CD4-positive, alpha-beta T cell treated with Interleukin-6 for 4 hours (primary cell): ENCODE measurements at regions not wholly inside any gene's neighbourhood (a gene's known extent, or its start where the extent isn't known, plus 50 kb on each side); places are given as distances from the start of the nearest gene placed in this dataset.
"Not testable (repeated sequence)": the region's sequence is repeated elsewhere in the genome, so short reads cannot be mapped to it uniquely, and the experiment has no call there.

ENCODE experiments used
- DNase-seq: peaks from one replicate; pipeline ENCODE4 v3.0.0-alpha.2; 2020; ENCODE audit warnings: mixed read lengths

GRCh38 chr15:26244782-26245181 lies 381.7 kb upstream of the ATP10A start:
- DNase-seq: not testable (repeated sequence)

GRCh38 chr15:26243382-26243781 lies 380.3 kb upstream of the ATP10A start:
- DNase-seq: no peak

GRCh38 chr15:26242565-26243071 lies 379.5 kb upstream of the ATP10A start:
- no peak for DNase-seq

- no peak for DNase-seq
Measured at GRCh38 chr15:26235864-26236263, 372.7 kb upstream of the ATP10A start.

- no peak for DNase-seq
Measured at GRCh38 chr15:26234976-26235767, 372.0 kb upstream of the ATP10A start.

GRCh38 chr15:26232691-26233090 lies 369.6 kb upstream of the ATP10A start:
- DNase-seq: no peak

GRCh38 chr15:26231096-26231495 lies 368.0 kb upstream of the ATP10A start:
- DNase-seq: no peak

- DNase-seq: no peak
Measured at GRCh38 chr15:26224266-26224665, 361.1 kb upstream of the ATP10A start.

GRCh38 chr15:26223720-26224119 lies 360.6 kb upstream of the ATP10A start:
- DNase-seq: no peak

GRCh38 chr15:26222781-26223180 lies 359.7 kb upstream of the ATP10A start:
- no peak for DNase-seq

- not testable (repeated sequence) for DNase-seq
Measured at GRCh38 chr15:26217043-26217442, 353.9 kb upstream of the ATP10A start.

- no peak for DNase-seq
Measured at GRCh38 chr15:26214290-26214689, 351.2 kb upstream of the ATP10A start.

- DNase-seq: no peak
Measured at GRCh38 chr15:26213427-26213826, 350.3 kb upstream of the ATP10A start.

GRCh38 chr15:26212109-26212508 lies 349.0 kb upstream of the ATP10A start:
- no peak for DNase-seq

- DNase-seq: no peak
Measured at GRCh38 chr15:26210980-26211379, 347.9 kb upstream of the ATP10A start.

GRCh38 chr15:26201177-26201858 lies 338.2 kb upstream of the ATP10A start:
- DNase-seq: no peak

GRCh38 chr15:26200427-26200826 lies 337.3 kb upstream of the ATP10A start:
- DNase-seq: no peak

- DNase-seq: no peak
Measured at GRCh38 chr15:26197719-26198118, 334.6 kb upstream of the ATP10A start.

GRCh38 chr15:26197060-26197459 lies 333.9 kb upstream of the ATP10A start:
- no peak for DNase-seq

- DNase-seq: no peak
Measured at GRCh38 chr15:26191193-26191592, 328.1 kb upstream of the ATP10A start.

GRCh38 chr15:26186138-26186537 lies 323.0 kb upstream of the ATP10A start:
- not testable (repeated sequence) for DNase-seq

GRCh38 chr15:26182441-26182840 lies 319.3 kb upstream of the ATP10A start:
- no peak for DNase-seq

- no peak for DNase-seq
Measured at GRCh38 chr15:26179906-26180305, 316.8 kb upstream of the ATP10A start.

GRCh38 chr15:26178640-26179220 lies 315.6 kb upstream of the ATP10A start:
- no peak for DNase-seq
